Calu3 (cell line): ENCODE measurements at regions not wholly inside any gene's neighbourhood (a gene's known extent, or its start where the extent isn't known, plus 50 kb on each side); places are given as distances from the start of the nearest gene placed in this dataset.

ENCODE experiments used
- BruUV-seq: library from RNA; stranded (reverse); fragments of 400-500 nt; replicated peaks from 2 replicates; lab custom pipeline; 2021; lab: Mats Ljungman, UMichigan
- CTCF ChIA-PET: fragments of 300-600 bp; sonication (Branson Sonifier 250); formaldehyde crosslinking; loops from one replicate; lab custom pipeline; 2022; ENCODE audit warnings: antibody characterized with exemption; lab: Charles Lee
- DNase-seq: peaks from one replicate; pipeline ENCODE4 v3.0.0; 2022
- H3K27ac Mint-ChIP-seq: one replicate; pipeline ENCODE4 v1.8.0; 2022; ENCODE audit warnings: mixed read lengths; ENCODE audit not compliant: unreplicated experiment
- H3K27me3 Mint-ChIP-seq: one replicate; pipeline ENCODE4 v1.8.0; 2022; ENCODE audit warnings: mixed read lengths; ENCODE audit not compliant: unreplicated experiment
- H3K36me3 Mint-ChIP-seq: one replicate; pipeline ENCODE4 v1.8.0; 2022; ENCODE audit warnings: mild to moderate bottlenecking, moderate library complexity, mixed read lengths; ENCODE audit not compliant: insufficient read depth, unreplicated experiment
- H3K4me1 Mint-ChIP-seq: one replicate; pipeline ENCODE4 v1.8.0; 2022; ENCODE audit warnings: mild to moderate bottlenecking, low read depth, mixed read lengths; ENCODE audit not compliant: unreplicated experiment
- H3K4me3 Mint-ChIP-seq: one replicate; pipeline ENCODE4 v1.8.0; 2022; ENCODE audit warnings: mild to moderate bottlenecking, low read depth, moderate library complexity, mixed read lengths; ENCODE audit not compliant: unreplicated experiment
- H3K9me3 Mint-ChIP-seq: one replicate; pipeline ENCODE4 v1.8.0; 2022; ENCODE audit warnings: low read depth, mixed read lengths; ENCODE audit not compliant: unreplicated experiment
- CTCF ChIP-seq: fragments of 200-600 bp; IDR thresholded peaks from one replicate; pipeline ENCODE4 v1.8.0; 2022; ENCODE audit warnings: antibody characterized with exemption; ENCODE audit not compliant: unreplicated experiment
- intact Hi-C: fragments of 100-400 bp; cut with micrococcal nuclease; formaldehyde crosslinking; loops from one replicate; pipeline ENCODE4 v1.10.0; 2022; ENCODE audit not compliant: unreplicated experiment

DNA sequence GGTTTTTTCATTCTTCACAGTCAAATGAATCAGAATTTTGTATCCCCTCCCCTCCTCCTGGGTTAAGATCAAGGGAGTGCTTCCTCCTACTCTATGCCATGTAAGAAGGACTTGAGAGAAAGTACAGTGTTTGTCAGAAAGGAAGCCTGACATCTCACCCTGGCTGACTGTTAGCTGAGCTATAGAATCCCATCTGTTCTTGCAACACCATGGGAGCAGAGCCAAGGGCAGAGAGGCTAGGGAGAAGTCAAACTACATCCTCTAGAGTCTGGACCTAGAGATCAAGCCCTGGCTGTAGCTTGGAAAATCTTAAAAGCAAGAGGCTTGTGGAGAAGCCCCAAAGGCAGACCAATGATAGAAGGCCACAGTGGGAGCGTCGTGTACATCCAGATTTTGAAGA, 145.9 kb downstream of the OLFM4 start:
- Mint-ChIP-seq H3K36me3 (no peaks in the 10 kb centered on the region), H3K9me3 (peaks cover 4% of the 10 kb centered on the region), H3K4me1 (no peaks in the 10 kb centered on the region), H3K4me3 (no peak overlapping the region), H3K27ac (no peak overlapping the region), H3K27me3 (no peaks in the 10 kb centered on the region)
- no peak for DNase-seq
- intact Hi-C loops, result no loop called here
- TF ChIP-seq CTCF, result no peak
- CTCF ChIA-PET, result no interaction called here
- no TSS peak for BruUV-seq

GRCh38 chr13:53180684-53181083, 152.1 kb downstream of the OLFM4 start:
- no peaks in the 10 kb centered on the region for H3K36me3 Mint-ChIP-seq
- H3K9me3 Mint-ChIP-seq, result no peaks in the 10 kb centered on the region
- no peak for TF ChIP-seq CTCF
- CTCF ChIA-PET, result no interaction called here
- no peak overlapping the region for H3K4me3 Mint-ChIP-seq
- no peaks in the 10 kb centered on the region for H3K4me1 Mint-ChIP-seq
- intact Hi-C loops, result loop anchor here (10.0 kb wide), 1 partner anchor 316 kb away; no protein-coding TSS in a partner anchor
- no peak overlapping the region for H3K27ac Mint-ChIP-seq
- DNase-seq, result no peak
- BruUV-seq, result no TSS peak
- H3K27me3 Mint-ChIP-seq, result no peaks in the 10 kb centered on the region

DNA sequence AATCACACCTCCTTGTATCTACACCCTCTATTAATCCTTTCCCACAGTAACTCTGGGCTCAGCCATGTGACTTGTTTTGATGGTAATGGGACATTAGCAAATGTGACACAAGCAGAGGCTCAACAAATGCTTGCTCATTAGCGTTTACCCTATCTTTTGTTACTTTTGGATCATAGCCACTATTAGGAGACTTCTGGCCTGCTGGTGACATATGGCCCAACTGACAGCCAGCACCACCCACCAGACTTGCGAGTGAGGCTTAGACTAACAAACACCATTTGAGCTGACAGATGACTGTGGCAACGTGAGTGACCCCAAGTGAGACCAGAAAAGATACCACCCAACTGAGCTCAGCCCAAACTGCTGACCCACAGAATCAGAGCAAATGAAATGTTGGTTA, 154.1 kb downstream of the OLFM4 start:
- no TSS peak for BruUV-seq
- no peaks in the 10 kb centered on the region for H3K36me3 Mint-ChIP-seq
- CTCF ChIA-PET, result no interaction called here
- H3K4me3 Mint-ChIP-seq, result no peak overlapping the region
- no peak for DNase-seq
- H3K4me1 Mint-ChIP-seq, result no peaks in the 10 kb centered on the region
- H3K27ac Mint-ChIP-seq, result no peak overlapping the region
- intact Hi-C loops, result loop anchor here (10.0 kb wide), 1 partner anchor 318 kb away; no protein-coding TSS in a partner anchor
- H3K27me3 Mint-ChIP-seq, result no peaks in the 10 kb centered on the region
- TF ChIP-seq CTCF, result no peak
- no peaks in the 10 kb centered on the region for H3K9me3 Mint-ChIP-seq

DNA sequence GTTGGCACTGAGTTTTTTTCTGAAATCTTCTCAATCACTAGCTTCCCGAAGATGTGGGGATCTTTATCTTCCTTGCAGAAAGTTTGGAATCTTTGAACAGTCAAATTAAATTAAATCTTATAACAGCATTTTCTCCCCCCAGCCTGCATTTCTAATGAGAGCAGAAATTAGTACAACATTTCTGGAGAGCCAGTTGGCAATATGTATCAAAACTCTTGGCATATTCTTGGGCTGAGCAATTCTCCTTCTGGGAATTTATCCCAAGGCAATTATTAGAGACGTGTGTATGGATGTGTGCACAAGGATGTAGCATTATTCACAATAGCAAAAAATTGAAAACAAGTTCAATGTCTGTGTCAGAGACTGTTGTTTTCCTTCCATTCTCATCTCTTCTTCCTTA, 159.5 kb downstream of the OLFM4 start:
- H3K27me3 Mint-ChIP-seq, result no peaks in the 10 kb centered on the region
- H3K36me3 Mint-ChIP-seq, result no peaks in the 10 kb centered on the region
- no peak for TF ChIP-seq CTCF
- intact Hi-C loops, result loop anchor here (2.0 to 10.0 kb wide), 2 partner anchors 323 to 579 kb away; no protein-coding TSS in a partner anchor
- H3K9me3 Mint-ChIP-seq, result no peaks in the 10 kb centered on the region
- no TSS peak for BruUV-seq
- CTCF ChIA-PET, result no interaction called here
- no peaks in the 10 kb centered on the region for H3K4me1 Mint-ChIP-seq
- DNase-seq, result no peak
- H3K27ac Mint-ChIP-seq, result no peak overlapping the region
- no peak overlapping the region for H3K4me3 Mint-ChIP-seq
